GF-D8 (cell line): ENCODE measurements at regions not wholly inside any gene's neighbourhood (a gene's known extent, or its start where the extent isn't known, plus 50 kb on each side); places are given as distances from the start of the nearest gene placed in this dataset.

Experiments used
- DNase-seq: peaks from one replicate; lab custom pipeline; 2025; lab: John Stamatoyannopoulos, UW

DNA sequence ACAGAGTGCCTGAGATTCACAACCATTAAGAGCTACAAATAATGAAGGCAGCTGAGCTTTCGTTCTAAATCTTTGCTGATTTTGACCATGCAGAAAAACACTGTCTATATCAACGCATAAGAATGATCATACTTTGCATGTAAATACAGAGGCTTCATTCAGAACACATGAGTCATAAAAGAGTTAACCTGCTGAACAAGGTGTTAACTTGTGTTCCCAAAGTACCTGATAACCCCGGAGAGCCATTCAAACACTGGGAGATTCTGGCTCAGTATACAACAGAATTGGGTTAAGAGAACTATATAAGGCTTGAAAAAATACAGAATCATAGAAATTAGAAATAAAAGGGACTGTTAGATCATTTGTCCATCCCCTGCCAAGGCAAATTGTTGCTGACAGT lies 964.3 kb upstream of the TENM3 start:
- DNase-seq, result no peak

DNA sequence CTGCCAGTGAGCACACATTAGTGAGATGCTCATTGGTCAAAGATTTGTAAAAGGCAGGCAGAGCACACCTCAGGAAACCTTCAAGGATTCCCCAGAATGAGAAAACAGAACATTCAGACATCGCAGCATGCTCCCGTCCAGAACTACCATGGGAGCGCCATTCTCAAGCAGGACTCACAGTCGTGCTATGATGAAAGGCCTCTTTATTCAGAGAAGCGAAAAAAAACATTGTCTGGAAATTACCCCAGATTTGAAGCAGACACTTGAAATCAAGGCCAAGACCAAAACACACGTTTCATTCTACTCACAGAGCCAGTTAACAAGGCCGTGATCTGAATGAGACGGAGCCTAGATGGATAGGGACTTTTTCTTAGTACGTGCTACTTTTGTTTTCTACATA lies 961.8 kb upstream of the TENM3 start:
- DNase-seq, result no peak

DNA sequence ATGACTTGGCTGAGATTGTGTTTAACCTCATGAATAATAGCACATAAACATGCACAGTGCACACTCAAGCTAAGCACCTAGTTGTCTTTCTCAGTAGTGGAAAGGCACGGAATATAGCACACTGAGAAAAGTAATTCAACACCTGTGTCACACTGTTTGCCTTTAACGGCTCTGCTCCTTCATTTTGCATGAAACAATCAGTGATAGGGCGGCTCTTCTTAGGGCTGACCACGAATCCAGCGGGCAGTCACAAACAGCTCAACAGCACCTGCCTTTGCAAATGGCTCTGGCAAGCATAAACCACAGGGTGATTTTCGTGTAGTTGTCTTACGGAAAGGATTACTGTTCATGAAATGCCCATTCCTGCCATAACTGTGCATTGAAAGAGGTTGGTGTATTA lies 954.0 kb upstream of the TENM3 start:
- DNase-seq, result no peak

DNA sequence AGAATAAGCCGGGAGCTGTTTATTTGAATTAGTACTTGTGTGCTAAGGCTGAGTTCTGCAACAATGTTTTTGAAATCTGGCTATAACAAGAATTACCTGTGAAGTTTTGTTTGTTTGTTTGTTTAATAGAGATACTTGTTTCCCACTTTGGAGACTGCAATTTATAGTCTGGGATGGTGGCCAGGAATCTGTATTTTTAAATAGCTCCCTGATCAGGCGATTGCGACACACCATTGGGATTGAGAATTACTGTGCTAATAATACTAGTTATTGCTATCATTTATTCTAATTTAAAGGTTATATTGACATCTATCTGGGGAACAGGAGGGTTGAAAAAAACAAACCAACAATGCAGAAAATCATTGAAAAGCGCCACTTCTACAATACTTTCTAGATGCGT lies 951.6 kb upstream of the TENM3 start:
- no peak for DNase-seq

DNA sequence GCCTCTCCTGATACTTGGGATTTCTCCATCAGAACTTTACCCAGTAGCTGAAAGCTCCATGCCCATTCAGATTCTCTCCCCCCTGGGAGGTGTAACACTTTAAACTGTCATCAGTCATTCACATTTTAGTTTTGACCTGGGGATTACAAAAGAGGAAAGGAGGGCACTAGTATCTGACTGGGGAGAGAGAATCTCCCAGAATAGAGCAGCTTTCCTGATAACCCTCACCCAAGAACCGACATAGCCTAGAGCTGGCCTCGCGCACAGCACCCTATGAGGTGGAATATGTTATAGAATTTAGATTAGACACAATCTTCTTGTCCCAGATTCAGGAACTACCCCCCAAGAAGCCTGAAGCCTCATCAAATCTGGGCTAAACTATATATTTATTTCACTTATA lies 950.2 kb upstream of the TENM3 start:
- DNase-seq, result no peak

DNA sequence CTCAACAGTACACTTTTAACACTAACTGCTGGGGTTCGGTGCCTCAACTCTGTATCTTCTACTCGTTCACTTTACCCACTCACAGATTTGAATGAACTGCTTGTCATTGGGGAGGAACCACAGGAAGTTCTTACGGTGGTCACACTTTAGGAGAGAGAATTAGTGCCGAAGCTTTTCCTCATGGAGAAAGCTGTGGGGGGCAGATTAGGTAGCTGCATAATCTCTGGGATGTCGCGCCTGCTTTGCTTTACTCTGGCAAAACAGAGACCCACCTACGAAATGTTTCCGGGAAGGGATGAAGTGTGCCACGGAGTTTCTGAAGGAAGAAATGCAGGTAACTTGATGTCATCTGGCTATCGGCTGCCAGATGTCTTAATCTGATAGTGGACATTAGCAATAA lies 949.7 kb upstream of the TENM3 start:
- no peak for DNase-seq

DNA sequence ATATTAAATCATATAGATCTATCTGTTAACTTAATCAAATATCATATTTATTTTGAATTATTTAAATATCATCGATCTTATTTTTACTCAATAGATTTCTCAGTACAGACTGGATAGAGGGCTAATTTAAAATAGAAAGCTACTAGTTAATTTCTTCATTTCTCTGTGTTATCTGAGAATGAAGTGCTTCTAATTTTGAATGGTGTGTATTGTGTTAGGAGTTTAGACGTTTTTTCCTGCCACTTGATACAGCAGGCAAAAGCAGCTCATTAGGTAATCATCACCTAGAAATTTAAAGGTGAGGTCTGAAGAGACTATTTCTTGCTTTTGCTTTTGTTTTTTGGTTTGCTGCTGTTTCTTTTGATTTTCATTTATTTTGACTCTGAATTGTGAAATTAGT lies 948.8 kb upstream of the TENM3 start:
- no peak for DNase-seq

DNA sequence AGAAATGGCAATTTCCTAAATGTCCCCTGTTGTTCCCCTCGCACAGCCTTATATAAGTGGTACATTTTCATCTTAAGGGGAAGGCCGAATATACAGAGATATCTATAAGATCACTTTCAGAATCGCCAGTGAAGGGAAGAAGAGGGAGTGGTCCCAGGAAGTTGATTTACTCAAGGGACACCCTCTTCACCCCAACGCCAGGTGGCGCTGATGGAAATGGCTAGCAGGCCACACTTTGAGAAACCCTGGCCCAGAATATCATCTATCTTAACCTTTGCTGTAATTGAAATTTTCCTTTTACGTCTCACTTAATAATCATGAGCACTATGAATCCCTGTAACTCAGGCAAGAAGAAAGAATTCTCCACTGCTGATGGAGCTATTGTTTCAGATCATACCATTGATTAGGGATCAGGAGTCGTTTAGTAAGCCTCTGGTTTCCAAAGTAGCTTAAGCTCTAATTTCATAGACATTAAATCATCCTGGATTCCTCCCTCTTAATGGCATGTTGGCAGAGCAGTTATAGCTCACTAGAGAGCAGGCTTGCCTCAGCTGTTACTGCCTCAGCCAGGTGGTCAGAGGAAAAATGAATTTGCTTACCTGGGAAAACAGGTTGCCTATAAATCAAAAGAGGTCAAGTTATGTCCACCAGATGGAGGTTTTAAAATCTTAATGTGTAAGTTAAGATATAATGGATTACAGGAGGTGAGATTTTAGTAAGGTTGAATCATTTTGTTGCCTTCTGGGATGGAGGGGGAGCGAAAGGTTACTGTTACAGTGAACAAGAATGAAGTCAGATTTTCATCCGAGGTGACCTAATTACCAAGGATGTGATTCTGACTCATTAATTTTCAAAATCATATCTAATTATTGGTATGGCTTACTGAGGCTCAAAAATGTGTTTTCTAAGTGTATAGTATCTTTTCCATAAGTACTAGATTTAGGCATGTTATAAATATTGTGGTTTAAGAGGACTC lies 941.2 kb upstream of the TENM3 start:
- DNase-seq, result no peak

DNA sequence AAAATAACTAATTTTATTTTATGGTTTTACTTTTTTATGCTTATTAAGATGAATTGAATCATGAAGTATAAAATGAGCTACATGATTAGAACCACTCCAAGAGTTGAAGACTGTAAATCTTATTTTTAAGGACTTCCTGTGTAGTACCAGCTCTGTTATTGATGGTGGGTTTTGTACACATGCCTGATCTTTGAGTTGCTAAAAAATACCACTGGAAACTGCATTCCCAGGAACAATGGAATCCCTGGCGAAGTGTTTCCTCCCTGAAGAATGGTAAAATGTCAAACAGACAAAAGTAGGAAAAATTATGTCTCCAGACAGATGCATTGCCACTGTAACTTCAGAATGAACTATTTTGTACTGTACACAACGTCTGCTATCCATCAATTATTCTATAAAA lies 935.4 kb upstream of the TENM3 start:
- no peak for DNase-seq

DNA sequence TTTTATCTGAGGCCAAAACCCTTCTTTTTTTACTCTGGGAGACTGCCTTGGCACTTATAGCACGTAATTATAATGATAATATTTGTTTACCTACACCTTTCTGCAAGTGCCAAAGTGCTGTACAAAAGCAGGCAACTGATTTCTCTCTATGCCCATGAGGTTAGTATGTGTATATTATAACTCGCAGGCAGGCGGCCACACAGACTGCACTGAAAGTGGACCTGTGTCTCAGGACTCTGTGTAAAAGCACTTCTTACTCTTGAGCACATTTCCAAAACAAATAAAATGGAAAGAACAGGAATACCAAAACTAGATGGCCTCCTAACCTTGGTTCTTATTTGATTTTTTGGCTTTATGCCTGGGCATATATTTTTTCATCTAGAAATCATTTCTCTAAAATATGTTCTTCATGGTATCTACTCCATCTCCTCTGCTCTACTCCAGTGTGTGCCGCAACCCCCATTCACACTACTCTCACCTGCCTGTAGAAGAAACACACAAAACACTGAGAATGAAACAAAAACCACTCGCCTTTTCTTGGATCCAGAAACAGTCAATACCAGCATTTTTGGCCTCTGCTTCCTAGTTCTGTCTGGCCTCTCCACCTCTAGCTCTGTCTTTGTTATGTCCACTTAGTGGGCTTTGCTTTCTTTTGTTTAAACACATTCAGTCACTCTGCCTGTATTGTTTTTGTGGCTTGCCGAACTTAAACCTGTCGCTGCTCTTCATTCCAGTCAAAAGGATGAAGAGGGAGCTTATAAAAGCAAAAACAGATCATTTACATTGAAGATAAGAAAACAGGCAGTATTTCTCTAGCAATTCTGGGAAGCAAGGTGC lies 934.5 kb upstream of the TENM3 start:
- no peak for DNase-seq

DNA sequence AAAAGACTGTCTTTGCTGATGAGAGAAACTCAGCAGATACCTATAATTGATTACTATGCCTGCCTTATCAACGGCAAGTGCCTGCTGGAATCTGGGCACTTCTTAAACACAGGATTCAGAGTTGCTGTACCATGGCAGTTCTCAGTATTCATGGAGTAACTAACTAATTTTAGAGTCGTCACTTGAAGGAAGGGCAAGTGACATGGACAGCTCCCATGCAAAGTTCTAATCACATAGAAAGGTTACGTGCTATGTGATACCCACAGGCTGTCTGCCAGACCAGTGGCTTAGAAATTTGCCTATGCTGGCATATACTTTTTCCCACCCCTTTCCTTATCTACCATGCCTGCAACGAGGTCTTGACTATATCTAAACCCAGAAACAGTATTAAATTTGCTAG lies 931.1 kb upstream of the TENM3 start:
- DNase-seq, result no peak

DNA sequence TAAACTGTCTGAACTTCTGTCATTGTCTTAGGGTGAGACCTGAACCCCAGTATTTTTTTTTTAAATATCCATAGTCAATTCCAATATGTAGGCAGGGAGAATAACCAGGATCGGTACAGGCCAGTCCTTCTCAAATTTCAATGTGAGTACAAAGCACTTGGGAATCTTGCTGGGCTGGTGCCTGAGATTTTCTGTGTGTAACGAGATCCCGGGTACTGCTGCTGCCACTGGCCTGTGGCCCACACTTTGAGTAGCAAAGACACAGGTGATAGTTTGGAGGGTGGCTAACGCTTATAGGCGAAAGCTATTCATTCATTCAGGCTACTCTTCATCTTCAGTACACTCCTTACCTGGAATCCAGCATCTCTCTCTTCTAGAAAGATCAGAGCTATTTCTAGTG lies 923.6 kb upstream of the TENM3 start:
- no peak for DNase-seq

DNA sequence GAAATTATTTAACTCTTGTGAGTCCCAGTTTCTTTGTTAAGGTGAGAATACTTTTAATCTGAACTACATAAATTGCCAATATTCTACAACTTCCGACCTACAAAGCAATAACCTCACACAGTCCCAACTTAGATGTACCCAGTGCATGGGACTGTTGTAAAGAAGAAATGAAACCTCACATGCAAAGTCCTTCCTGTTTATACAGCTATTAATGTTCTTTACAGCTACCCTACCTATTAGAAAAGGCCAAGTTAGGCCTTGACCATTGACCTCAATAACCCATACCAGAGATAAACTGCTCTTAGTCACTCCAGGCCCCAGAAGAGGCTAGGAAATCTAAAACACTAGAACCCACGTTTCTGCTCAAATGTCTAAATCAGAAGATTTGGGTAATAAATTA lies 920.1 kb upstream of the TENM3 start:
- DNase-seq, result no peak

DNA sequence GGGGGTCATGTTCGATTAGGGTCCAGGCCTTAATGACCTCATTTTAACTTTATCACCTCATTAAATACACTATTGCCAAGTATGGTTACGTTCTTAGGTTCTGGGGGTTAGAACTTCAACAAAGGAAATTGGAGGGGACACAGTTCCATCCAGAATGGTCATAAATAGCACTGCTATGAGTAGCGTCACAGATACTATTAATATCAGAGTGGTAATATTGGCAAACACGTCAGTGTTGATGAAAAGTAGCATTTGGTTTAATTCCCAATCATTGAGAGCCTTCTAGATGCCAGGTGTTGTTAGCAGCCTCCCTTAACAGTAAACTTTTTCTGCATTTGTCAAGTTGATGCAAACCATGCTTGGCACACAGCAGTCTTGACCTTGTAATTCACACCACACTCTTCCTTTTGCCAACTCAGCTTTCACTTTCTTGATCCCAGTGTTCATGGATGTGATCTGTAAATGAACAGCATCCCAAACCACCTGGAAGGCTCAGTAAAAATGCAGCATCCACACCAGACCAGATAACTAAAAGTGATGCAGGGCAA lies 912.5 kb upstream of the TENM3 start:
- DNase-seq, result no peak

DNA sequence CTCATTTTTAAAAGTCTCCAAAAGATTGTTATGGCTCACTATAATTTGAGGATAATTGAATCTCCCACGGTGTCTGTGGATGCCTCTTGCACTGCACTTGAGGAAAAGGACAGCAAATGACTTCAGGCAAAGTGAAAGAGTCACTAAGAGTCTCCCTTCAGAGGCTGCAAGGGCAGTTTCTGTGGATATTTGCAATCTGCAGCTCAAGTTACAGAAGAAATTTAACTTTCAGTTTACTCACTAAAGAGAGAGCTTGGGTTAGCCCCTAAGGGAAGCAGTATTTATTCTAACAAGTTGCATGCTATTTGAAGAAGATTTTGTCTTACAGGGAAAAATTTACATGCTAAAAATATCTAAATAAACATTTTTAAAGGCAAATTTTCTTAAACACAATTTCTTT lies 912.0 kb upstream of the TENM3 start:
- no peak for DNase-seq

DNA sequence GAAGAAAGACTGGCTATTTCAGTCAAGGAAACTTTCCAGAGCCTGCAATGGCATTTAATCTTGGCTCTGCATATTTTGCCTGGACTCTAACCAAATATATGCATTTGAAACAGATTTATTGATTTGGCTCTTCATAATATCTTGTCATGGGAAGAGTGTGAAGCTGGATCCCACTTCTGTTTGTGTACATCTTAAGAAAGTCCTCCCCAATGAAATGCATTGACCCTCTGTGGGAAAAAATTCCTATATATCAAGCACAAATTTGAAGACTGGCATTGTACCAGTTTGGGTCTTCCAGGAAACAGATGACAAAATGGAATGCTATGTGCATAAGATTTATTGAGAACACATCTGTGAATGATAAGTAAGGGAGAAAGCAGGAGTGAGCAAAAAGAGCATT lies 897.3 kb upstream of the TENM3 start:
- DNase-seq, result no peak

DNA sequence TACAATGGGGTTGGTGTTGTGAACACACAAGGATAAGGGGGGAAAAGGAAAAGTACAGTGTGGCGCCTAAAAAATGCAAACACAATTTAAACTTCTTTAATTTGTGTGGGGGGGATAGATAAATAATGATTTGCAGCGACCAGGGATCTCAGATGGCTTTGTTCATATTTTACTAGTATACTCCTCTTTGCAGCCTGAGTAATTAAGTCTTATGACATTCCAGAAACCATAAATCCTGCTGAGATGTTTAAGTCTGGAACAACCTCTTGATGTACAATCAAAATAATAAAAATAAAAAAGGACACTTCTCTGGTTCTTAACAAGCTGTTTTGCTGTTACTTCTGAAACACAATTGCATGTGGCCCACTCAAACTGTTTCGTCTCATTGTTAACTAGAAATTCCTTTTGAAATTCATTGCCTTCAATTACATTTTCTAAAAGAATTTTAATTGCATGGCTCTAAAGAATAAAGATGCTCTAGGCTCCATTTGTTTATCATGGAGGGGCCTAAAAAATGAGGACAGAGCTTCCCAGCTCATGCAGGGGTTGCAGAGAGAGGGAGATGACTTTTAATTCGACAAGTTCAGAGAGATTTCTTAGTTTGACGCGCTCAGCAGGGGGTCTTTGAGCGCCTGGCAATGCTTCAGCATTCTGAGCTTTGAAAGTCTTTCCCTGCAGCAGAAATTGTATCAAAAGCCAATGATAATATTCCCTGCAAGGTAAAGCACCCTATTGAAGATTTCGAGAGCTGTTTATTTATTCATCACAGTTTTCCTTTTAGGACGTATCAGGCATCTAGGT lies 892.4 kb upstream of the TENM3 start:
- DNase-seq, result no peak

DNA sequence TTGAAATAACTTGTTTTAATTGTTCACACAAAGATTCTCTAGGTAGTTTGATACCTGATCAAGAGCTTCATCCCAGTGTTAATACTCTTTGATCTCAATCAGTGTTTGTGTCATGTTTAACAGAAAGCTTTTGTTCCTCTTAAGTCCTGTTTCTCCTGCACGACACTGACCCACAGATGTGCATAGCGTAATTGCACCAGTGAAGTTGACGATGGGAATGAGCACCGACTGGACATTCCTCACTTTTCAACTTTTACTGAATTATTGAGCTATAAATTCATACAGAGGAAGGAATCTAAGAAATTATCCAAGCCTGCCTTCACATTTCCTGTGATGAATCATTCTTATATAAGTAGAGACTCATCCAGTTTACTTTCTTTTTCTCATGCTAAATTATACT lies 878.7 kb upstream of the TENM3 start:
- no peak for DNase-seq

DNA sequence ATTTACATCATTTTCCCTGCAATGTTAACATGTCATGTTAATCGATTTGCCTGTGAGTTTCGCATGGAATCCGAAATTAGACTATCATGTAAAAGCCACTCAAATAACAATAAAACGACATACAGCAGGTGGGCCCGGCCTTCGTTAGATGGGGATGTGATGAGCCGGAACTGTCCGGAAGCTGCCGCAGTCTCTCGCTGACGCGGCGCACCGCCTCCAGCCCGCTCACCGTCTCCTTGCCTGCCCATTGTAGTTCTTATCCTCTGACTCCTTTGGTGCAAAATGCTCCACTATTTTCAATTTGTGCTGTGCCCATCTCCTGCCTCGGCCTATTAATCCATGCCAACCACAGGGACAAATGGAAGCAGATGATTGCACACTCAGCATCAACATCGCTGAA lies 877.5 kb upstream of the TENM3 start:
- DNase-seq, result no peak

DNA sequence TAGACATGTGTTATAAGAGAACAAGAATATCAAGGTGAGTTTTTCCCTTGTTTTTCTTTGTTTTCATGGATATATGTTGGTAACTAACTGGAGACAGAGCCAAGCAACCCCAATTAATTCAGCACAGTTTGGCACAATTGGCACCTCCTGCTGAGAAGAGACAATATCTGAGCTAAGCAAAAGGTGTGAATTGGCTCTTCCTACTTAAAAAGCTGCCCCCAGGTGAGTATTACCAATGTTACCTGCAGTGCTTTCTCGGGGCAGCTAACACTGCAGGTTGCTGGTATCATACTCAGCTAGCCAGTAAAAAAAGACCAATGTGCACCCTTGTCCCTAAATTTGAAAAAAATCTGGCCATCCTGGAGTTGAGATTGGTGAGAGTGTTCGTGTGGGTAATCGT lies 871.2 kb upstream of the TENM3 start:
- DNase-seq, result no peak

DNA sequence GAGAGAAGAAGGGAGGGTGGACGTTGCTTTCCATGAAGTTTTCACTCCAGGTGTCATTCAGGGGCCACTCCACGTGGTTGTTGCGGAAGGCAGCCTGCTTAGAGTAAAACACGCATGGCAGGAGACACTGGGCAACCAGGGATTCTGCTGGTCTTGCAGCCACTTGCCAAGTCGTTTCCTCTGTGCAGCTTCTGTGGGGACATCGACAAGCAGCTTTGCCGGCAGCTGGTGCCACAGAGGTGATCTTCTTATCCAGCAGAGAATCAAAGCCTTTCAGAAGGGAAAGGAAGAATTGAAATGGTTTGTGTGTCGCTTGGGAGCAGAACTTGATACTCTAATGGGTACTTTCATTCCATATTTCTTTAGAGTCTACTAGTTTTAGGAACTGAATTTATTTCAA lies 867.1 kb upstream of the TENM3 start:
- no peak for DNase-seq

DNA sequence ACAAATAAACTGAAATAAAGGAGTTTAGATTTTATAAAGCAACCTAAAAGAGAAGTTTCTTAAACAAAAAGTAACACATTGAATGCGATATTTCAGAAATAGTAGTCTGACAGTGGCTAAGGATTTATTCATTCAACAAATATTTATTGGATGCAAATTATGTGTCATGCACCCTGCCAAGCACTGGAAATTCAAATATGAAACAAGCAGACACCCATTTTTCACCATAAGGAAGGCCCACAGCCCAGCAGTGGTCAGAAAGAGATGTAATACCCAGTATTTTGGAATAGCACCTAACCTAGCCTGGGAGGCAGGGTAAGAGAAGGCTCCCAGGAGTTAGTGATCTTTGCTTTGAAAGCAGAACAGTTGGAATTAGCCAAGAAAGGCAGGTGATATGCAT lies 855.1 kb upstream of the TENM3 start:
- DNase-seq, result no peak
